Transverse colon (tissue), 4 donors: ENCODE measurements at regions not wholly inside any gene's neighbourhood (a gene's known extent, or its start where the extent isn't known, plus 50 kb on each side); places are given as distances from the start of the nearest gene placed in this dataset.

ENCODE experiments used
- DNase-seq: peaks from one replicate; pipeline ENCODE4 v3.0.0-alpha.2; 2019
- H3K27ac ChIP-seq, 4 donors: fragments of 200-600 bp; sonication (generic); 2 replicates each; pipeline ENCODE4 v1.5.1; 2016 to 2018; ENCODE audit warnings: inconsistent platforms in 4 of 4
- H3K27me3 ChIP-seq: fragments of 200-600 bp; sonication (generic); 2 replicates; pipeline ENCODE4 v1.5.1; 2017; ENCODE audit warnings: inconsistent platforms
- H3K36me3 ChIP-seq, 4 donors: fragments of 200-600 bp; sonication (generic); 2 replicates each; pipeline ENCODE4 v1.5.1; 2017 to 2019; ENCODE audit warnings: inconsistent platforms in 4 of 4
- H3K4me1 ChIP-seq, 4 donors: fragments of 200-600 bp; sonication (generic); 2 replicates each; pipeline ENCODE4 v1.5.1; 2017 to 2020; ENCODE audit warnings: inconsistent platforms in 4 of 4
- H3K4me3 ChIP-seq, 4 donors: fragments of 200-600 bp; sonication (generic); 1 replicate in 1 of 4; 2 replicates in 3 of 4; pipeline versions ENCODE4 v1.5.1 to v1.6.1; 2017 to 2019; ENCODE audit warnings: inconsistent platforms in 4 of 4
- H3K9me3 ChIP-seq, 2 donors: fragments of 200-600 bp; sonication (generic); 2 replicates each; pipeline ENCODE4 v1.5.1; 2017 to 2019; ENCODE audit warnings: inconsistent platforms in 2 of 2
- CTCF ChIP-seq, 5 experiments: fragments of 200-600 bp in 3 of 5; fragments of 450-650 bp in 2 of 5; sonication (generic) in 3 of 5; IDR thresholded peaks; 1 replicate in 2 of 5; 2 replicates in 3 of 5; pipeline ENCODE4 v1.5.1; 2016 to 2017; ENCODE audit warnings: antibody characterized with exemption in 5 of 5, inconsistent platforms in 3 of 5, mild to moderate bottlenecking in 2 of 5, moderate library complexity in 1 of 5
- EP300 ChIP-seq: sonication (generic); formaldehyde crosslinking; IDR thresholded peaks from one replicate; pipeline ENCODE4 v1.6.1; 2017; ENCODE audit warnings: antibody characterized with exemption, low read depth
- POLR2A ChIP-seq: fragments of 450-650 bp; IDR thresholded peaks from one replicate; pipeline ENCODE4 v1.6.1; 2016; ENCODE audit warnings: antibody characterized with exemption, mild to moderate bottlenecking, moderate library complexity
- POLR2AphosphoS5 ChIP-seq, 3 donors: sonication (generic); formaldehyde crosslinking; IDR thresholded peaks; one replicate each; pipeline ENCODE4 v1.6.1; 2016; ENCODE audit warnings: antibody characterized with exemption in 3 of 3
- WGBS, 2 donors: methylation state at CpG; one replicate each; pipeline ENCODE4 v1.1.5; 2018; ENCODE audit warnings: low coverage in 1 of 2; 5-methylcytosine and 5-hydroxymethylcytosine counted together
- in situ Hi-C, 4 donors: fragments of 200-750 bp; cut with MboI; loops; one replicate each; pipeline versions ENCODE4 v1.15.0 to v1.15.1; 2017; ENCODE audit warnings: low sequenced_read_pairs in 3 of 4, low pct_ligation_motif_present in 1 of 4, low pct_unique_long_range_greater_than_20kb in 1 of 4
- intact Hi-C: fragments of 100-400 bp; cut with DNase I; formaldehyde crosslinking; loops from one replicate; pipeline ENCODE4 v1.15.1; 2023; ENCODE audit warnings: low total_unique reads

- no peak for TF ChIP-seq POLR2A
- TF ChIP-seq CTCF (IDR thresholded peaks at IDR 0.05) = no peak
- no peak for TF ChIP-seq EP300
- TF ChIP-seq POLR2AphosphoS5 (IDR thresholded peaks at IDR 0.05) = no peak
- WGBS, 2 donors = 33 to 70% methylated on average over 1 to 21 of the region's 25 CpGs
- DNase-seq = no peak
- H3K27me3 ChIP-seq = peaks cover 31% of the 10 kb centered on the region
- intact Hi-C loops = no loop called here
- H3K4me1 ChIP-seq = peaks cover 0 to 12% (median 0%) of the 10 kb centered on the region in 4 donors
- H3K27ac ChIP-seq = no peak overlapping the region
- H3K36me3 ChIP-seq = no peaks in the 10 kb centered on the region
- in situ Hi-C loops = no loop called here
- H3K9me3 ChIP-seq = no peaks in the 10 kb centered on the region
- H3K4me3 ChIP-seq = no peak overlapping the region
Observed at GRCh38 chr7:155998766-155999630, 186.7 kb upstream of the SHH start.

- Histone ChIP-seq H3K4me1 (peaks cover 0 to 12% (median 0%) of the 10 kb centered on the region in 4 donors), H3K4me3 (no peak overlapping the region), H3K27ac (no peak overlapping the region), H3K27me3 (peaks cover 35% of the 10 kb centered on the region), H3K9me3 (no peaks in the 10 kb centered on the region), H3K36me3 (no peaks in the 10 kb centered on the region)
- WGBS, 2 donors = 56% methylated on average over 23 of the region's 23 CpGs; no CpG with 5 or more reads in 1 of the 2 donors
- intact Hi-C loops = no loop called here
- TF ChIP-seq EP300 = no peak
- no peak for TF ChIP-seq POLR2AphosphoS5 (IDR thresholded peaks at IDR 0.05)
- no peak for TF ChIP-seq CTCF (IDR thresholded peaks at IDR 0.05)
- DNase-seq = no peak
- in situ Hi-C loops = no loop called here
Observed at GRCh38 chr7:155998328-155998691, 186.0 kb upstream of the SHH start.

GRCh38 chr7:155997431-155998327, 185.4 kb upstream of the SHH start:
- no peak for DNase-seq
- intact Hi-C loops = no loop called here
- no peaks in the 10 kb centered on the region for H3K36me3 ChIP-seq
- WGBS, 2 donors = 51 to 69% methylated on average over 6 to 33 of the region's 35 CpGs
- in situ Hi-C loops = no loop called here
- H3K9me3 ChIP-seq = no peaks in the 10 kb centered on the region
- H3K4me1 ChIP-seq = peaks cover 0 to 8% (median 0%) of the 10 kb centered on the region in 4 donors
- H3K27ac ChIP-seq = no peak overlapping the region
- TF ChIP-seq POLR2A (no peak), POLR2AphosphoS5 (IDR thresholded peaks at IDR 0.05) (no peak), CTCF (IDR thresholded peaks at IDR 0.05) (no peak), EP300 (no peak)
- H3K4me3 ChIP-seq = no peak overlapping the region
- peaks cover 35% of the 10 kb centered on the region for H3K27me3 ChIP-seq

GRCh38 chr7:155996718-155997280, 184.5 kb upstream of the SHH start:
- Histone ChIP-seq H3K27ac (no peak overlapping the region), H3K4me3 (no peak overlapping the region), H3K4me1 (peaks cover 0 to 8% (median 0%) of the 10 kb centered on the region in 4 donors), H3K27me3 (peaks cover 35% of the 10 kb centered on the region), H3K36me3 (no peaks in the 10 kb centered on the region), H3K9me3 (no peaks in the 10 kb centered on the region)
- 31 to 43% methylated on average over 6 to 12 of the region's 12 CpGs for WGBS, 2 donors
- intact Hi-C loops (no loop called here), in situ Hi-C loops (no loop called here)
- no peak for DNase-seq
- TF ChIP-seq POLR2AphosphoS5 (IDR thresholded peaks at IDR 0.05) (no peak), POLR2A (no peak), EP300 (no peak), CTCF (IDR thresholded peaks at IDR 0.05) (no peak)
